KMS-11 (cell line): ENCODE measurements at regions not wholly inside any gene's neighbourhood (a gene's known extent, or its start where the extent isn't known, plus 50 kb on each side); places are given as distances from the start of the nearest gene placed in this dataset.
A peak's percentile ranks its signal among the peaks of the same experiment; 100 is the strongest.

Experiments
- H2AFZ ChIP-seq: fragments of 200-600 bp; sonication (generic); 2 replicates; pipeline ENCODE4 v1.6.1; 2016; ENCODE audit warnings: antibody characterized with exemption, mixed run types, low read depth
- H3K27ac ChIP-seq: fragments of 200-600 bp; sonication (generic); 2 replicates; pipeline ENCODE4 v1.6.1; 2016; ENCODE audit warnings: mild to moderate bottlenecking, mixed run types
- H3K27me3 ChIP-seq: fragments of 200-600 bp; sonication (generic); 2 replicates; pipeline ENCODE4 v1.6.1; 2017; ENCODE audit warnings: mild to moderate bottlenecking, low read depth, mixed run types, moderate library complexity; ENCODE audit not compliant: insufficient read depth
- H3K36me3 ChIP-seq: fragments of 200-600 bp; sonication (generic); 2 replicates; pipeline ENCODE4 v1.6.1; 2017; ENCODE audit warnings: mild to moderate bottlenecking, mixed run types; ENCODE audit not compliant: insufficient read depth
- H3K4me1 ChIP-seq: fragments of 200-600 bp; sonication (generic); 2 replicates; pipeline ENCODE4 v1.6.1; 2016; ENCODE audit warnings: mild to moderate bottlenecking, low read depth, mixed run types; ENCODE audit not compliant: poor library complexity, severe bottlenecking
- H3K4me2 ChIP-seq: fragments of 200-600 bp; sonication (generic); 2 replicates; pipeline ENCODE4 v1.7.0; 2016; ENCODE audit warnings: mild to moderate bottlenecking, mixed run types
- H3K4me3 ChIP-seq: fragments of 200-600 bp; sonication (generic); IDR thresholded peaks from 2 replicates; pipeline ENCODE4 v1.6.1; 2017; ENCODE audit warnings: low read depth, low read length, mixed read lengths; ENCODE audit not compliant: insufficient read depth
- H3K79me2 ChIP-seq: fragments of 200-600 bp; sonication (generic); 2 replicates; pipeline ENCODE4 v1.6.1; 2016; ENCODE audit warnings: low read depth, mixed run types; ENCODE audit not compliant: insufficient read depth
- H3K9ac ChIP-seq: fragments of 200-600 bp; sonication (generic); 2 replicates; pipeline ENCODE4 v1.6.1; 2016; ENCODE audit warnings: mild to moderate bottlenecking, mixed run types
- H4K20me1 ChIP-seq: fragments of 200-600 bp; sonication (generic); 2 replicates; pipeline ENCODE4 v1.6.1; 2016; ENCODE audit warnings: mild to moderate bottlenecking, mixed run types; ENCODE audit not compliant: insufficient read depth
- CTCF ChIP-seq: fragments of 200-600 bp; sonication (generic); conservative IDR thresholded peaks from 2 replicates; pipeline ENCODE4 v1.6.1; 2017; ENCODE audit warnings: low read depth, mild to moderate bottlenecking, antibody characterized with exemption, low read length, moderate library complexity, mixed read lengths

- H4K20me1 ChIP-seq, result no peaks in the 10 kb centered on the region
- peaks cover 27% of the 10 kb centered on the region for H3K4me1 ChIP-seq
- H3K4me3 ChIP-seq, result no peak overlapping the region
- TF ChIP-seq CTCF, result no peak
- H3K36me3 ChIP-seq, result no peaks in the 10 kb centered on the region
- H3K4me2 ChIP-seq, result peak overlapping the region; percentile 67; the same call in 1 of the 2 replicates
- no peaks in the 10 kb centered on the region for H3K79me2 ChIP-seq
- H2AFZ ChIP-seq, result peak overlapping the region; percentile 27
- no peak overlapping the region for H3K27ac ChIP-seq
- no peak overlapping the region for H3K9ac ChIP-seq
- no peaks in the 10 kb centered on the region for H3K27me3 ChIP-seq
Measured at GRCh38 chr6:43848671-43849391, 78.8 kb downstream of the VEGFA start.

GRCh38 chr6:43847741-43848630 lies 78.0 kb downstream of the VEGFA start:
- Histone ChIP-seq H3K79me2 (no peaks in the 10 kb centered on the region), H3K9ac (no peak overlapping the region), H3K27me3 (no peaks in the 10 kb centered on the region), H4K20me1 (no peaks in the 10 kb centered on the region), H3K4me2 (peak overlapping the region; percentile 67; the same call in 1 of the 2 replicates), H3K27ac (no peak overlapping the region), H2AFZ (peak overlapping the region; percentile 27), H3K4me1 (peaks cover 27% of the 10 kb centered on the region), H3K36me3 (no peaks in the 10 kb centered on the region), H3K4me3 (no peak overlapping the region)
- no peak for TF ChIP-seq CTCF

- TF ChIP-seq CTCF, result no peak
- H3K36me3 ChIP-seq, result no peaks in the 10 kb centered on the region
Measured at GRCh38 chr6:43846556-43846955, 76.5 kb downstream of the VEGFA start.

GRCh38 chr6:43845646-43846045 lies 75.6 kb downstream of the VEGFA start:
- no peak for TF ChIP-seq CTCF
- Histone ChIP-seq H3K4me1 (peaks cover 27% of the 10 kb centered on the region), H3K36me3 (no peaks in the 10 kb centered on the region), H3K9ac (no peak overlapping the region), H3K4me3 (no peak overlapping the region), H3K79me2 (no peaks in the 10 kb centered on the region), H3K27ac (no peak overlapping the region), H3K4me2 (no peak overlapping the region), H2AFZ (no peak overlapping the region), H4K20me1 (no peaks in the 10 kb centered on the region), H3K27me3 (no peaks in the 10 kb centered on the region)

More at GRCh38 chr6:43846556-43846955, 76.5 kb downstream of the VEGFA start:
- H3K27ac ChIP-seq, result no peak overlapping the region
- no peak overlapping the region for H3K4me3 ChIP-seq
- H3K4me1 ChIP-seq, result peaks cover 27% of the 10 kb centered on the region
- H3K4me2 ChIP-seq, result no peak overlapping the region
- H3K27me3 ChIP-seq, result no peaks in the 10 kb centered on the region
- no peak overlapping the region for H2AFZ ChIP-seq
- H4K20me1 ChIP-seq, result no peaks in the 10 kb centered on the region
- H3K9ac ChIP-seq, result no peak overlapping the region
- no peaks in the 10 kb centered on the region for H3K79me2 ChIP-seq
